OCI-M1 (cell line): ENCODE measurements at regions not wholly inside any gene's neighbourhood (a gene's known extent, or its start where the extent isn't known, plus 50 kb on each side); places are given as distances from the start of the nearest gene placed in this dataset.
"Not testable (repeated sequence)": the region's sequence is repeated elsewhere in the genome, so short reads cannot be mapped to it uniquely, and the experiment has no call there.

Experiments
- DNase-seq: peaks from one replicate; lab custom pipeline; 2025; lab: John Stamatoyannopoulos, UW

DNA sequence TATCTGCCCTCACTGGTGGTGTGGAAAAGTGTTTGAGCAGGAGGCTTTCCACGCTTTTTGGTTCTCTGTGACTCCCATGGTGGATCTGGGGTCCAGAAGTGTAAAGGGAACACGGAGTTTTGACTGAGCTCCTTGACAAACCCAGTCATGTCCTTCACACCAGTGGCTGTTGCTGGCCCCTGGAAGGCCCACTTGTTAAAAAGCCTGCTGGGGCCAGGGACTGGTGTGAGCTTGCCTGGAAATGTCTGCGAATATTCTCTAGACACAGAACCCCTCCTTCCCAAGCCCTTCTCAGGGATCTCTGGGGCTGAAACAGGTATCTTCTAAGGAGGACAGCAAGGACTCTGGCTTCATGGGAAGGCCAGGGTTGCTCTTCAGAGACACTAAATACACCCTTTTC, 343.0 kb downstream of the TCERG1L start:
- no peak for DNase-seq

DNA sequence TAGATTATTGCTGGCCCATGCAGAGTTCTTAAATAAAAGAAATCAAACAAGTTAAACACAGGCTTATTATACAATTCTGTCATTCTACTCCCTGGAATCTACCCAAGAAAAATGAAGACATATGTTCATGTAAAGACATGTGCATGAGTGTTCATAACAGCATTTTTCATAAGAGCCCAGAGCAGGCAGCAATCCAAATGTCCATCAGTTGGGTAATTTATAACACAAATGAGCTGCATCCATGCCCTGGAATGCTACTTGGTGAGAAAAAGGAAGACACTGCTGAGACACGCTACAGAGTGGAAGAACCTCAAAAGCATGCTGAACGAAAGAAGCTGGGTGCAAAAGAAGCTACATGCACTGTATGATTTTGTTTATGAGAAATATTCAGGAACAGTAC, 342.6 kb downstream of the TCERG1L start:
- DNase-seq = no peak

DNA sequence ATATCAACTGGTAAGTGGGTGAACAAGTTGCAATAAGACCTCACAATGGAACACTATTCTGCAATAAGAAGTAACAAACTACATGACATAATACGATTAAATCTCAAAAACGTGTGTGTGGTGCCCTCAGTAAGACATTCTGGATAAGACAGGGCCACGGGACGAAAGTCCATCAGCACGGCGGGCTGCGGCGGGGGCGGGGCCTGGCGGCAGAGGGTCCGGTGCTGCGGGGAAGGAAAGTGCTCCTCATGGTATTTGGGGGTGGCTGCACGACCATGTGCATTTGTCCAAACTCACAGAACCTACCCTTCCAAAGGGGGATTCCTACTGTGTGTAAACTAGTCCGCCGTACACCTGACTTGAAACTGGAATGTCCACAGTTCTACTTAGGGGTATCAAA, 341.8 kb downstream of the TCERG1L start:
- DNase-seq = no peak

DNA sequence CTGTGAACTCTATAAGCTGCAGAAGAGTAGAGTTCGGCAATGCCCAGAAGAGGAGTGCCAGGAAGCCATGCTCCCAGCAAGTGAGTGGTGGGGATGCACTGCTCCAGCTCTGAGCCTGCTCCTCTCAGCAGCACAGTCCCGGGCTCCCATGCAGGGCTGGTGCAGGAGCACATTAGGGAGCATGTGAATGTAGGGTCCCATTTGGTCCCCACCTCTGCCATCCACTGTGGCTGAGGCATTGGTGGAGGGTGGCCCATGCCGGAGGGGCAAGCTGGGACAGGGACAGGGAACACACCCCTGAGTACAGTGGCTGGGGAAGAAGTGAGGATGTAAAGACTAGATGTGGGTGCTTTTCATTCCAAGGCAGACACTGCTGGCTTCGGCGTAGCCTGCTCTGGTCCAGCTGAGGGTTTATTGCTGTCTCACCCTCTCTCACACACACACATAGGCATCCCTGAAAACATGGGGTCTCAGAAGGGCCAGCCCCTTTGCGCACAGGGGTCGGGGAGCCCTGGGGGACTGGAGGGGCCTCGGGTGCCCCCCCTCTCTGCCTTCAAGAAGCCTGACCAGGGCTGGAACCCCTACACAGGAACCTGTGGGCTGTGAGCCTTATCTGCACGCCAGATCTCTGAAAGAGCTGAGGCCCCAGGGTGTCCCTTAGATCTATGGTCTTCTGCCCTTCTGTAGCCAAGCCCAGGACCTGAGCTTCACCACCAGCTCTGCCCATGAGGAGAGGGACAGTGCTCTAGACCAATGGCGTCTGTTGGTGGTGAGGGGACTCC, 341.0 kb downstream of the TCERG1L start:
- no peak for DNase-seq

DNA sequence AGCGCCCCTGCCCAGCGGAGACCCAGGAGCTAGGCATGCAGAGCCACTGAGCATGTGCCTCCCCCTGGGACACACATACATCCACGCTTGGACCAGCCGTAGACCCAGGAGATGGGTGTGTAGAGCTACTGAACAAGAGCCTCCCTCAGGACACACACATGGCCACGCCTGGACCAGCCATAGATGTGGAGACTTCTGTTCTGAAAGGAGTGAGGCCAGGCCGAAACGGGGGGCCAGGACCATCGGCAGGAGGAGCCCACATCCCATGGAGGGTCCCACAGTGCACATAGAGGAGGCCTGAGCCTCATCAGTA, 340.4 kb downstream of the TCERG1L start:
- no peak for DNase-seq

DNA sequence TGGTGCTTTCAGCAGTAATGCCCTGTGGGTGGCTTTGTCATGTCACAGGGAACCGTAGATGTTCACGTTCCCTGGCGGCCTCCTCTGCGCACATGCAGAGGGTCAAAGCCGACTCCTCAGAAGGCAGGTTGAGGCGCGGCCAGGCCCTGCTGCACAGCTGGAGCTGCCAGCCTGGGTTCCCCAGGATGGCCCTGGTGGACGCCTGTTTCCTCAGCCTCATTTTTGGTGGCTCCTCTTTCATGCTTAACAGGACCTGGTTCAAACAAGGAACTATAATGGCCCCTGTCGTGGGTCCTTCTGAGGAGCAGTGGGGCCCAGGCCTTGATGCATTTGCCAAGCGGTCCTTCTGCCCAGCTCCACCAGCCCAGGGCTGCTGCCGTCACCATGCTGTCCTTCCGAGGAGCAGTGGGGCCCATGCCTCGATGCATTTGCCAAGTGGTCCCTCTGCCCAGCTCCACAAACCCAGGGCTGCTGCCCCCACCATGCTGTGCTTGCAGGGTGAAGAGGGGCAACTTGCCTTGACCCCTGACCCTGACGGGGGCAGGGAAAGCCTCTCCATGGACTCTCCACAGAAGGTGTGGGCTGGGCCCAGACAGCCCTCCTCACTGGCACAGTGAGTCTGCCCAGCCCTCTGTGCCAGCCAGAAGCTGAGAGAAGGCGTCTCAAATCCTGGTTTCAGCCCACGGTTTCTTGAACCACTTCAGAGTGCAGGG, 338.2 kb downstream of the TCERG1L start:
- DNase-seq = no peak

DNA sequence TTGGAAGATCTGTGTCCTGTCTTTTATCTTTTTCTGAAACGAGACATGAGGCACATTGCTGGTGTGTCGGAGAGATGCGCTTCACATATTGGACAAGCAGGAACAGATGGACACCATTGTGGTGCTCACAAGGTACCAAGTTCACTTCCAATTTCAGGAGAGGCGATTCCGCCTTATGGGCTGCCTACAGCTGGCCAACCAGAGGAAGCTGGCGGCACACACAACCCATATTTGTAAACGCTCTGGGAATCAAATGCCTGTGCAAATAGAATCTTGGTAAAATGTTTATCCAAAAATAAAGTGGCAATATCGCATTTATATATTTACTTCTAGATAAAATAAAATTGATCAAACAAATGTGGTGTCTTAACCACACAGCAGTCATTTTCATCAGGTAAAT, 337.4 kb downstream of the TCERG1L start:
- DNase-seq = no peak

DNA sequence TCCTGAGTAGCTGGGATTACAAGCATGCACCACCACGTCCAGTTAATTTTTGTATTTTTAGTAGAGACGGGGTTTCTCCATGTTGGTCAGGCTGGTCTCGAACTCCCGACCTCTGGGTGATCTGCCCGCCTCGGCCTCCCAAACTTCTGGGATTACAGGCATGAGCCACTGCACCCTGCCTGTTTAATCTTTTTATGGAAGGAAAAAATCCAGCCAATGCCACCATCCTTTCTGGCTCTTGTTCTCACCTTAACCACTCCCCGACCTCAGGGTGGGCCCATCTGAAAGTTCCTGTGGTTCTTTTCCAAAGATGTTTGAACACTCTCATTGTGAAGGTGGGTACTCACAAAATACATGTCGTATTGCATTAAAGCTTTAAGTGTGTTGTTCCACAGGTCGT, 336.2 kb downstream of the TCERG1L start:
- not testable (repeated sequence) for DNase-seq

DNA sequence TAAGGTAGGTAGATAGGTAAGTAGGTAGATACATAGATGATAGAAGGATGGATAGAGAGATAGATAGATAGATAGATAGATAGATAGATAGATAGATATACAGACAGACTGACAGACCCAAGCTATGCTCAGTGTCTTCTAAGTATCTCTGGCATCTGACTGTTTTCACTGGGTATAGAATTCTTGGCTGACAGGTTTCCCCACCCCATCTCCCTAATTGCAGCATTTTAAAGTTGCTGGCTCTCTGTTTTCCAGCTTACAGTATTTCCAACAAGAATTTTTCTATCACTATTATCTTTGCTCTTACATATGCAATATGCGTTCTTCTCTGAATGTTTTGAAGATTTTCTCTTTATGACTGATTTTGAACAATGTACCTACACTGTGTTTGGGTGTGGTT, 328.7 kb downstream of the TCERG1L start:
- no peak for DNase-seq

DNA sequence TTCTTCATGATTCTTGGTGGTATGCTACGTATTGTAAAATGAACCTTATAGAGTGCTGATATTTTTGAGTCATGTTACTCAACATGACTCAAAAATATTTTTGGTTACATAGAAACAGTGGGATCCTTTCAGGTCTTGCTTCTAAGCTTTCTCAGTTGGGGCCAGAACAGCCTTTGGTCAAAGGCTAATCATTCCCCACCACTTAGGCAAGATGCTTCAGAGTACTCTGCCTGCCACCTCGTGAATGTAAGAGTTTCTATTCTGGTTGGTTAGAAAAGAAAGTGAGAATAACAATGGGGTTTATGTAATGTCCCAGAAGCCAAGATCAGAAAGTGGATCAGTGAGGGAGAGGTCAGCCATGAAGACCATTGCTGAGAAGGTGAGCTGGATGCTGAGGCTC, 327.8 kb downstream of the TCERG1L start:
- DNase-seq = no peak

DNA sequence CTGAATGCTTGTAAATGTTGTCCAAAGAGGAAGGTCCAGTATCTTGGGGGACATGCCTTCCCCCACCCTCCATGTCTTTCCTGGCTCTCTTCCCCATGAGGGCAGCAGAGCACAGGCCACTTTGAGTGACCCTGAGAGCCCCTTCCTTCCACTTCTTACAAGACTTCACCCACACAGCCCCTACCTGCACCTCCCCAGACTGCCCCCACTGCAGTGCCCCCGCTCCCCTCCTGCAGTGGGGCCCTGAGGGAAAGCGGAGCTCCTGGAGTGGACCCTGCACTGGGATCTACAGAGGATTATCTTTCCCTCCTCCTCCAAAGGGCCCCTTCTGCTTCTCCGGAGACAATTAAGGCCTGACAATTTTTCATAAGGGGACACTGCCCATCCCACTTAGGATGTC, 326.8 kb downstream of the TCERG1L start:
- DNase-seq = no peak

DNA sequence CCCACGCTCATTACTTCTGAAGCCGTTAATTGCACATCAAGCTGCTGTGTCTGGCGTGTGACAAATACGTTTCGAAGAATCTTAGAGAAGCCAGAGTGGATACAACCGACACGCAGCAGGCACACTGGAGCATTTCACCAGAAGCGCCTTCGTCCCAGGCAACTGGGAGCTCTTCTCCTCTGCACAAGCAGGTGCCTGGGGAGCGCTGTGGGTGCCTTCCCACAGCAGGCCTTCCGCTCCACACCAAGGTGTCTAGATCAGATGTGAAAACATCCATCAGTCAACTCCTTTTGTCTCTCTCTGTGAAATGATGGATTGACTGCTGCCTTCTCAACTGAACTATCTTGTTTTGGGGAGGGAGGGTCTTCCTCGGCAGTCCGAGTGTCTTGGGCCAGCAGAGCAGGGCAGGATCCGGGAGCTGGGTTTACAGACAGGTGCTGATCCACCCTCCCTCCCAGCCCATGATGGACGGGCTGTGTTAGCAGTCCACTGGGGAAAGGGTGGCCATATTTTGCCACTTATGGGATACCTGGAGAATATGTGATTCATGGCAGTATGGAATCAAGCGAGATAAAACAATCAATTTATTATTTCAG, 326.3 kb downstream of the TCERG1L start:
- DNase-seq = no peak

DNA sequence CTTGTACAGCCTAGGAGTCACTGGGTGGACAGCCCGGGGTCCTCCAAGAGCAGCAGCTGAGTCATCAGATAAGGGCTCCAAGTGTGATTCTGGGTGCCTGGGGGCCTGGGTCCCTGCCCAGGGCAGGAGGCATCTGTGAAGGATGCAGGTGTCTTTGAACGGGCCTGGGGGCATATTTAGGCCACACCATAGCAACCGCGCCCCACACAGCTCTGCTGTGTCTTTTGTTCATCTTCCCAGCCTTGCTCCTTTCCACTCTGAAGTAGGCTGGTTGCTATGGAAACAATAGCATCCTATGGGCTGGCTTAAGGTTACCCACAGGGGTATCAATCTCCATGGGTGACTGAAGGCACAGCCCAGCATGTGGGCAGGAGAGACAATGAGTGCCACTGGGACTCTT, 324.7 kb downstream of the TCERG1L start:
- DNase-seq = no peak

DNA sequence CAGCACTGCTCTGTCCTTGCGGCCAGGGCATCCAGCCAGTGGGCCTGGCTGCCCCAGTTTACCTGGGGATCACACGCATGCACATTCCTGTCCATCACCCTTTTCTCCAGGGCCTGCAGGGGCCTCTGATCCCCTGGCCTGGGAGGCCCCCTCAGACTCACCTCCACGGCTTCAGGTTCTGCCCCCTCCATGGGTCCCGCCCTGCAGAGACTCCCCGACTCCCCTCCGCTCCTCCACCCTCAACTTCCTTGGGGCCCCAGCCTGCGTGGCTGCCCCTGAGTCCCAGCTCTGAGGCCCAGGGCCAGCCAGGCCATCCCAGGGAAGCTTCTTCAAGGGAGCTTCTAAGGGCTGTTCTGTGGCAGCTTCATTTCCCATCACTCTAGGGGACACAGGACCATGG, 324.1 kb downstream of the TCERG1L start:
- no peak for DNase-seq

DNA sequence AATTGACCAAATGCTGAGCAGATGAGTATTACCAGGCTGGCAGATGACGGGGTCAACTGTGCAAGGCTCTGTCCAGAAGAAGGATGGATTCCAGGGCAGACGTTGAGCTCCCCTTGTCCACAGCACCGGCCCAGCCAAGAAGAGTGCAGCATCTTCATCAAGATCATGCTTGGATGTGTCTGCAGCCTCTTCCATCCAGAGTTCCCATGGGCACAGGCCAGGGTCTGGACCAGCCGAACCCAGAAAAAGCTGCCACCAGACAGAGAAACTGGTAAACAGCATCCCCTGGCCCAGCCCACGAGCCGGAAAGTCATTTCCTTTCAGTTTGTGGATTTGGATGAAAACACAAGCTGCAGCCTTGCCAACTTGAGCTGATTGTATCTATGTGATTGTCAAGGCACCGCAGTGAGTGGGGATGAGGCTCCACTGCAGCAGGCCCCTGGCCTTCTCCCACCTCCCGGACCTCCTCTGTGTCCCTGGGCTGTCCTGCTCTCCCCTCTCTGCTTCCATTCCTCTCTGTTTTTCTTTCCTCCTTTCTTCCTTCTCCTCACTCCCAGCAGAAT, 321.8 kb downstream of the TCERG1L start:
- DNase-seq = no peak

DNA sequence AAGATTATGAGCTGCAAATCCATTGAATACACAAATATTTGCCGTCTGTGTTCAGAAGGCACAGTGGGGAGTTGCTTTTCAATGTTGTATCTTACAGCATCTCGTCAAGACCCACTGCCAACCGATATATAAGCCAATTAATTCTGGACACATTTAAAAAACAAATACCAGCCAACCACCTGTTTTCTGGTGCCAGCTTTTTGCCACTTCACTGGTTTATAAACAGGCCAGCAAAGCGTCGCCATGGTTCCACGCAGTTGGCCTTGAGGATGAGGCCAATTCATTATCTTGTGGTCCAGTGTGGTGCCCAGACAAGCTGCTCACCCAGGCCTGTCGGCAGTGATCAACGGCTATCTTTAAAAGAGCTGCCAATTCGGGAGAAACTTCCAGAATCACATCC, 321.0 kb downstream of the TCERG1L start:
- no peak for DNase-seq

DNA sequence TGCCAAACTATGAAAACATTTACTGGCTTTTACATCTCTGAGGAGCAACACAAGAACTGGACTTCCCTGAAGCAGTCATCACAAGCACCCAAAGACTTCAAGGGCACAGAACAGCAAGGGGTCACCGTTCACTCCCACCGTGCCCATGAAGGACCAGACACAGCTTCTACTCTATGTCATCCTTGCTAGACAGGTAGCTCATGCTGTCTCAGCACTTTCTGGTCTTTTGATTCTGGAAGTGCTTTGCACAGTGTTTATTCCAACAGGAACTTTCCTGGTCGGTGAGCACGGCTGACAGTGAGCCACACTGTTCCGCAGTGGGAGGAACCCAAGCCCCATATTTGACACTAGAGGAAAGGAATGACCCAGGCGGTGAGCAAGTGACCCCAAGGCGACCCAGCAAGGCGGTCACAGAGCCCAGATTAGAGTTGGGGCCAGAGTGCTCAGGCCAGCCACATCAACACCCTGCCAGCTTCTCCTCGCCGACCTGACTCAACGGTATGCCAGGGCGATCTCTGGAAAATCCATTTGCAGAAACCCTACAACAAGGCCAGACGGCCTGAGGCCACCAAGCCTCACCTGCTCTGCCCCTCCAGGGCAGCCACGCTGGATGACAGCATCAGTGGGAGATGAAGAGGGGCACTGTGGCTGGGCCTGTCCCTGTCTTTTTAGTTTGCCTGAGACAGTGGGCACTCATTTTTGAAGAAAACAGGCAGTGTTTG, 318.6 kb downstream of the TCERG1L start:
- DNase-seq = no peak

DNA sequence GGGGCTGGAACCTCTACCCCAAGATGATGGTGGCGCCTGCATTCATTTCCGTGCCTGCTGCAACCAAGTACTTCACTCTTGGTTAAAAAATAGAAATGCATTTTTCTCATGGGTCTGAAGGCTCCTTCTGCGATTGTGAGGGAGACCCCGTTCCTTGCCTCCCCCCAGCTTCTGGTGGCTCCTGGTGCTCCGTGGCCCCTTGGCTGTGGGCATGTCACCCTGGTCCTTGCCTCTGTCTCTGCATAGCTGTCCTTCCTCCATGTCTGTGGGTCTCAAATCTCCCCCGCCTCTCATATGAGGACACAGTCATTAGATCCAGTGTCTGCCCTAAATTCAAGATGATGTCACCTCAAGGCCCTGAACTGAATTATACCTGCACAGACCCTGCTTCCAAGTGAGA, 317.9 kb downstream of the TCERG1L start:
- DNase-seq = no peak

DNA sequence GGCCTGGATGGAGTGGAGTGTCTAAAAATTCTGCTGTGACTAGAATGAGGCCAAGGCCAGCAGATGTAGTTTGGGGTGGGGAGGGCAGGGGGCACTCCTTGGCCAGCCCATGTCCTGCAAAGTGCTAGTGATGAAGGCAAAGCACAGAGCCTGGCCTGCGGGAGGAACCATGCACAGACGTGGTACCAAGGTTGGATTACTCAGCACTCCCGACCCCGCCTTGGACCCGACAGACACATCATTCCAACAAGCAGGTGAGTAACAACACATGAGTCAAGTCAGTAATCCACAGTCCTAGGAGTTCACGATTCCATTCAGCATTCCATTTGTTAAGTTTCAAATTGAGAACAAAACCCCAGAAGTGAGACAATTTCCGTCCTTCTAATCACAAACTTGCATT, 317.3 kb downstream of the TCERG1L start:
- no peak for DNase-seq

DNA sequence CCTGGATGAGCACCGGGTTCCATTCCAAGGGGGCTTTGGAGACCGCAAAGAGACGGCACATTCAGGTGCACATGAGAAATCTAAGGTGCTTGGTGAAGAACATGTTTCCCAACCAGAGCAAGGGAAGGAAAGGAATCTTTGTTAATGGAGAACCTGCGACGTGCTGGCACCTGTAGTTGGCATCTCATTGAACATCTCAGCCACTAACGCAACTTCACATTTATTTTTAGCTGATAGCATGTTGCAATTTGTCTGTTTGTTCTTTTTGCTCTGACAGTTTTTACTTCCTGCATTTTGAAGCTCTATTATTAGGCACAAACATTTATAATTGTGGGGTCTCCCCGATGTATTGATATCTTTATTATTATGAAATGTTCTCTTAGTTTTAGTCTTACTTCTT, 316.7 kb downstream of the TCERG1L start:
- no peak for DNase-seq

DNA sequence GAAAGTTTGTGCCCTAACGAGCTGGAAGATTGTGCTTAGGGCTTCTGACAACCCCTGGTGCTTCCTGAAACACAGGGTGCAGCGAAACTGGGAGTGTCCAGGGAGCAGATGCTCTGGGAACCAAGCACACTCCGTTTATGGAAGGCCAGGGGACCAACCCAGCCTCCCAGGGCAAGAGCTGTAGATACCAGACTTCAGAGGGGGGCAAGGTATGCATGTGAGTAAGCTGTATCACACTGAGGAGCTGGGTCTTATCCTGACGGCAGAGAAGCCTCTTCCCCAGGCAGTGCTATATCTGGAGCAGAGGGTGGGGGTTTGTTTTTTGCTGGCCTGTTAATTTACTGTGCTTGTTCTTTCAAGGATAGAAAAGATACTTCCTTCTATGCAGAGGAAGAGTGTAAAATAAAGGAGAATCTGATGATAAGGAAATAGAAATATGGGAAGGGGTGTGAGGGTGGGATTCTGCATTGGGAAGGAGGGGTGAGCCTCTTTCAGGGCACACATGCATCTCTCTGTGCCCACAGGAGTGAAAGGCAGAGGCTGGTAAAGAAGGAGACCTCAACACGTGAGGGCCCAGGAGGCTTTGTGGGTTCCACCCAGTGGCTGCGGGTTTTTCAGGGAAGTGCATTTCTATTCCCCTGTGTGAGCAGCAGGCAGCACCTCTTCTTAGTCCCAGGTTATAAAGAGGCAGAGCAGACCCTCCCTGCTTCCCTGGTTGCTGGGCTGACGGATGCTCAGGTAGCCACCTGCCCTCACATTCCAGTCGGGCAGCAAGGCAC, 314.1 kb downstream of the TCERG1L start:
- DNase-seq = no peak

DNA sequence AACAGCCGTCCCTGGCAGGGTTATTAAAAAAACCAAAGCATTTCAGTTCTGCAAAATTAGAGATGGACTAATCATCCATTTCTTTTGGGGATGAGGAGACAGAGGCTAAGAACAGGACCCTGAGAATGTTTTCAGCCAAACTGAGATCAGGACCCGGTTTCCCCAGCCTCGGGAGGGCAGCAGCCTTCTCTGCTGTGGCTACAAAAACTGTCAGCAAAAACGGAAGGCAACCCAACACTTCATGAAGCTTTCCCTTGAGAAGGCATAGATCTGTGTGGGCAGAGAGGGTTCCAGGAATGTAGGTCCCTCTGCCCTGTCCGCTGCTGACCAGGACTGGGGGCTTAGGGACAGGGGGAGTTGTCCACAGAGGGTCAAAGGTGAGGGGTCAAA, 313.5 kb downstream of the TCERG1L start:
- no peak for DNase-seq
